ENCODE measurements at regions not wholly inside any gene's neighbourhood (a gene's known extent, or its start where the extent isn't known, plus 50 kb on each side); places are given as distances from the start of the nearest gene placed in this dataset.

- H3K9ac ChIP-seq (ENCODE audit: low read length in 3 of 3) = no peak overlapping the region
- intact Hi-C loops (cut with DNase I) = no loop called here
- no peak for TF ChIP-seq CTCF (IDR thresholded peaks at IDR 0.05; ENCODE audit: borderline replicate concordance, extremely low read depth, insufficient read depth)
- DNase-seq (no peak), FAIRE-seq (no peak)
- no peaks in the 10 kb centered on the region for H3K27me3 ChIP-seq (ENCODE audit: control insufficient read depth, insufficient read depth, low read length)
- no peak overlapping the region for H3K4me3 ChIP-seq (ENCODE audit: low read length in 3 of 3)
- no peaks in the 10 kb centered on the region for H3K9me3 ChIP-seq (ENCODE audit: control insufficient read depth in 2 of 3, insufficient read depth in 1 of 3, low read length in 3 of 3)
- no peaks in the 10 kb centered on the region for H3K36me3 ChIP-seq (ENCODE audit: control insufficient read depth in 2 of 3, insufficient read depth in 3 of 3, low read length in 3 of 3)
- H3K27ac ChIP-seq (ENCODE audit: low read depth in 2 of 2, low read length in 2 of 2) = no peak overlapping the region
- H3K4me1 ChIP-seq (ENCODE audit: control insufficient read depth in 2 of 3, insufficient read depth in 2 of 3, low read depth in 1 of 3, low read length in 3 of 3) = no peaks in the 10 kb centered on the region
These were observed 183.1 kb downstream of the NMUR2 start for GRCh38 chr5:152221721-152222629.

- H3K36me3 ChIP-seq (ENCODE audit: control insufficient read depth in 2 of 3, insufficient read depth in 3 of 3, low read length in 3 of 3) = no peaks in the 10 kb centered on the region
- intact Hi-C loops (cut with DNase I) = no loop called here
- FAIRE-seq (no peak), DNase-seq (no peak)
- no peaks in the 10 kb centered on the region for H3K9me3 ChIP-seq (ENCODE audit: control insufficient read depth in 2 of 3, insufficient read depth in 1 of 3, low read length in 3 of 3)
- no peak for TF ChIP-seq CTCF (IDR thresholded peaks at IDR 0.05; ENCODE audit: borderline replicate concordance, extremely low read depth, insufficient read depth)
- no peak overlapping the region for H3K9ac ChIP-seq (ENCODE audit: low read length in 3 of 3)
- H3K4me1 ChIP-seq (ENCODE audit: control insufficient read depth in 2 of 3, insufficient read depth in 2 of 3, low read depth in 1 of 3, low read length in 3 of 3) = no peaks in the 10 kb centered on the region
- H3K27me3 ChIP-seq (ENCODE audit: control insufficient read depth, insufficient read depth, low read length) = no peaks in the 10 kb centered on the region
- no peak overlapping the region for H3K4me3 ChIP-seq (ENCODE audit: low read length in 3 of 3)
- H3K27ac ChIP-seq (ENCODE audit: low read depth in 2 of 2, low read length in 2 of 2) = no peak overlapping the region
These were observed 186.4 kb downstream of the NMUR2 start for GRCh38 chr5:152218694-152219093.

- H3K9me3 ChIP-seq (ENCODE audit: control insufficient read depth in 2 of 3, insufficient read depth in 1 of 3, low read length in 3 of 3) = no peaks in the 10 kb centered on the region
- FAIRE-seq = no peak
These were observed 199.3 kb downstream of the NMUR2 start for GRCh38 chr5:152205804-152206203.

More at GRCh38 chr5:152205804-152206203, 199.3 kb downstream of the NMUR2 start:
- H3K27ac ChIP-seq (ENCODE audit: low read depth in 2 of 2, low read length in 2 of 2) = no peak overlapping the region
- H3K4me3 ChIP-seq (ENCODE audit: low read length in 3 of 3) = no peak overlapping the region
- H3K9ac ChIP-seq (ENCODE audit: low read length in 3 of 3) = no peak overlapping the region
- H3K36me3 ChIP-seq (ENCODE audit: control insufficient read depth in 2 of 3, insufficient read depth in 3 of 3, low read length in 3 of 3) = no peaks in the 10 kb centered on the region
- TF ChIP-seq CTCF (IDR thresholded peaks at IDR 0.05; ENCODE audit: borderline replicate concordance, extremely low read depth, insufficient read depth) = no peak
- H3K4me1 ChIP-seq (ENCODE audit: control insufficient read depth in 2 of 3, insufficient read depth in 2 of 3, low read depth in 1 of 3, low read length in 3 of 3) = no peaks in the 10 kb centered on the region
- H3K27me3 ChIP-seq (ENCODE audit: control insufficient read depth, insufficient read depth, low read length) = no peaks in the 10 kb centered on the region
- intact Hi-C loops (cut with DNase I) = no loop called here
- no peak for DNase-seq
